H1 (cell line): ENCODE measurements at regions not wholly inside any gene's neighbourhood (a gene's known extent, or its start where the extent isn't known, plus 50 kb on each side); places are given as distances from the start of the nearest gene placed in this dataset.

Experiments
- CTCF ChIA-PET: fragments of 300-600 bp; sonication (Branson Sonifier 250); formaldehyde crosslinking; loops from one replicate; lab custom pipeline; 2021; ENCODE audit not compliant: partially characterized antibody; lab: Charles Lee
- POLR2A ChIA-PET: fragments of 300-600 bp; sonication (Branson Sonifier 250); formaldehyde crosslinking; loops from one replicate; lab custom pipeline; 2021; ENCODE audit warnings: inconsistent platforms; ENCODE audit not compliant: partially characterized antibody; lab: Charles Lee
- DNase-seq, 2 experiments: peaks; one replicate each; pipeline versions ENCODE4 v3.0.0 to v3.0.0-alpha.2; 2010 to 2022; ENCODE audit warnings: low spot score in 2 of 2, low read depth in 1 of 2, mixed read lengths in 1 of 2
- FAIRE-seq: peaks from 2 replicates; lab custom pipeline; 2011; peaks lifted over from hg19 to GRCh38; lab: Jason Lieb, UNC
- H2AFZ ChIP-seq: 2 replicates; pipeline ENCODE4 v1.8.1; 2012; ENCODE audit warnings: low read length, inconsistent platforms
- H2AK5ac ChIP-seq: 2 replicates; pipeline ENCODE4 v1.6.1; 2013; ENCODE audit warnings: low read depth, low read length
- H2BK120ac ChIP-seq: replicated peaks from 2 replicates; pipeline ENCODE3; 2013; ENCODE audit warnings: low read depth, low read length, inconsistent platforms
- H2BK12ac ChIP-seq: 2 replicates; pipeline ENCODE4 v1.6.1; 2013; ENCODE audit warnings: low read depth, low read length
- H2BK15ac ChIP-seq: 2 replicates; pipeline ENCODE4 v1.6.1; 2013; ENCODE audit warnings: low read length
- H2BK20ac ChIP-seq: 2 replicates; pipeline ENCODE4 v1.6.1; 2013; ENCODE audit warnings: low read length
- H2BK5ac ChIP-seq: 2 replicates; pipeline ENCODE4 v1.6.1; 2013; ENCODE audit warnings: low read depth, low read length
- H3K14ac ChIP-seq: 2 replicates; pipeline ENCODE4 v1.6.1; 2013; ENCODE audit warnings: inconsistent platforms; ENCODE audit not compliant: insufficient read length
- H3K18ac ChIP-seq: 2 replicates; pipeline ENCODE4 v1.6.1; 2013; ENCODE audit warnings: low read length; ENCODE audit errors: extremely low read depth
- H3K23ac ChIP-seq: 2 replicates; pipeline ENCODE4 v1.6.1; 2013; ENCODE audit warnings: inconsistent platforms; ENCODE audit not compliant: insufficient read length
- H3K23me2 ChIP-seq: 2 replicates; pipeline ENCODE4 v1.6.1; 2013; ENCODE audit warnings: low read depth, low read length
- H3K27ac ChIP-seq: 2 replicates; pipeline ENCODE4 v1.6.1; 2011; ENCODE audit warnings: low read depth, low read length, inconsistent platforms
- H3K27me3 ChIP-seq, 4 experiments: replicated peaks in 1 of 4; 1 replicate in 1 of 4; 2 replicates in 3 of 4; pipeline versions ENCODE4 v1.6.1 to v1.8.1; 2011 to 2013; ENCODE audit warnings: low read length in 3 of 4, mild to moderate bottlenecking in 3 of 4, inconsistent platforms in 2 of 4, mixed read lengths in 2 of 4, moderate library complexity in 1 of 4; ENCODE audit not compliant: control insufficient read depth in 3 of 4, insufficient read depth in 3 of 4; ENCODE audit errors: extremely low read depth in 1 of 4
- H3K36me3 ChIP-seq, 4 experiments: 2 replicates each; pipeline versions ENCODE4 v1.6.1 to v1.8.1; 2011 to 2013; ENCODE audit warnings: mild to moderate bottlenecking in 4 of 4, low read length in 3 of 4, moderate library complexity in 2 of 4, control low read depth in 1 of 4, inconsistent platforms in 1 of 4; ENCODE audit not compliant: insufficient read depth in 4 of 4, control insufficient read depth in 2 of 4
- H3K4ac ChIP-seq: replicated peaks from 2 replicates; pipeline ENCODE3; 2013; ENCODE audit warnings: low read length, low read depth, mixed read lengths, inconsistent platforms; ENCODE audit not compliant: insufficient read length
- H3K4me1 ChIP-seq, 4 experiments: replicated peaks in 1 of 4; 1 replicate in 1 of 4; 2 replicates in 3 of 4; pipeline versions ENCODE4 v1.6.1 to v1.8.1; 2011 to 2013; ENCODE audit warnings: low read length in 3 of 4, inconsistent platforms in 2 of 4, mixed read lengths in 1 of 4; ENCODE audit not compliant: insufficient read depth in 4 of 4, control insufficient read depth in 3 of 4
- H3K4me2 ChIP-seq, 2 experiments: 2 replicates each; pipeline versions ENCODE4 v1.6.1 to v1.8.1; 2011 to 2013; ENCODE audit warnings: low read depth in 2 of 2, low read length in 2 of 2, control low read depth in 1 of 2, inconsistent platforms in 1 of 2, mild to moderate bottlenecking in 1 of 2; ENCODE audit not compliant: insufficient read depth in 1 of 2
- H3K4me3 ChIP-seq, 4 experiments: fragments of 200-600, 300-600 bp in 1 of 4; sonication (generic), shearing (Covaris generic), sonication (Bioruptor Twin) in 1 of 4; 2 replicates each; pipeline versions ENCODE4 v1.5.1 to v1.8.1; 2011 to 2016; ENCODE audit warnings: low read length in 4 of 4, low read depth in 3 of 4, control low read depth in 2 of 4, inconsistent platforms in 2 of 4, mild to moderate bottlenecking in 2 of 4, mixed read lengths in 1 of 4, moderate library complexity in 1 of 4; ENCODE audit not compliant: insufficient read depth in 2 of 4; ENCODE audit errors: extremely low read depth in 1 of 4
- H3K56ac ChIP-seq: replicated peaks from 2 replicates; pipeline ENCODE3; 2013; ENCODE audit warnings: low read depth, mild to moderate bottlenecking, mixed read lengths, low read length, inconsistent platforms; ENCODE audit not compliant: insufficient read length
- H3K79me1 ChIP-seq: 2 replicates; pipeline ENCODE4 v1.6.1; 2013; ENCODE audit warnings: low read depth, low read length, control low read depth
- H3K79me2 ChIP-seq, 2 experiments: 2 replicates each; pipeline versions ENCODE4 v1.6.1 to v1.8.1; 2012 to 2013; ENCODE audit warnings: low read length in 2 of 2, mild to moderate bottlenecking in 2 of 2, inconsistent platforms in 1 of 2; ENCODE audit not compliant: insufficient read depth in 2 of 2, control insufficient read depth in 1 of 2
- H3K9ac ChIP-seq, 4 experiments: replicated peaks in 1 of 4; 1 replicate in 1 of 4; 2 replicates in 3 of 4; pipeline versions ENCODE4 v1.6.1 to v1.8.1; 2011 to 2013; ENCODE audit warnings: low read depth in 3 of 4, low read length in 3 of 4, control low read depth in 2 of 4, mild to moderate bottlenecking in 2 of 4, moderate library complexity in 2 of 4, inconsistent platforms in 1 of 4; ENCODE audit errors: extremely low read depth in 1 of 4
- H3K9me3 ChIP-seq, 2 experiments: 2 replicates each; pipeline versions ENCODE4 v1.6.1 to v1.8.1; 2012 to 2013; ENCODE audit warnings: mild to moderate bottlenecking in 2 of 2, moderate library complexity in 2 of 2, control low read depth in 1 of 2, inconsistent platforms in 1 of 2, low read depth in 1 of 2, low read length in 1 of 2, mixed read lengths in 1 of 2; ENCODE audit not compliant: insufficient read depth in 2 of 2
- H4K20me1 ChIP-seq, 2 experiments: replicated peaks in 1 of 2; 2 replicates each; pipeline versions ENCODE3 to v1.8.1; 2011 to 2013; ENCODE audit warnings: inconsistent platforms in 2 of 2, low read length in 2 of 2, mild to moderate bottlenecking in 1 of 2; ENCODE audit not compliant: insufficient read depth in 2 of 2, control insufficient read depth in 1 of 2
- H4K5ac ChIP-seq: 2 replicates; pipeline ENCODE4 v1.6.1; 2013; ENCODE audit warnings: low read length, low read depth, mixed read lengths, inconsistent platforms; ENCODE audit not compliant: insufficient read length
- H4K8ac ChIP-seq: 2 replicates; pipeline ENCODE4 v1.8.0; 2013; ENCODE audit warnings: mild to moderate bottlenecking, moderate library complexity, low read length, inconsistent platforms; ENCODE audit not compliant: insufficient read depth; ENCODE audit errors: extremely low read depth
- H4K91ac ChIP-seq: replicated peaks from 2 replicates; pipeline ENCODE3; 2013; ENCODE audit warnings: low read length, mixed read lengths, inconsistent platforms; ENCODE audit not compliant: insufficient read length
- BACH1 ChIP-seq: IDR thresholded peaks from 2 replicates; pipeline ENCODE4 v1.6.1; 2012; ENCODE audit warnings: low read length, improper control_type of control experiment
- GABPA ChIP-seq: IDR thresholded peaks from 2 replicates; pipeline ENCODE4 v1.6.1; 2011; ENCODE audit warnings: mild to moderate bottlenecking, low read length, moderate library complexity, borderline replicate concordance; ENCODE audit not compliant: insufficient read depth
- GTF2F1 ChIP-seq: IDR thresholded peaks from 2 replicates; pipeline ENCODE4 v1.6.1; 2012; ENCODE audit warnings: low read depth, low read length, improper control_type of control experiment, borderline replicate concordance
- JUN ChIP-seq: IDR thresholded peaks from 2 replicates; pipeline ENCODE4 v1.6.1; 2011; ENCODE audit warnings: low read depth, mild to moderate bottlenecking, improper control_type of control experiment, low read length
- NANOG ChIP-seq: IDR thresholded peaks from 2 replicates; pipeline ENCODE4 v1.6.1; 2011; ENCODE audit warnings: low read length, low read depth, mild to moderate bottlenecking, inconsistent platforms; ENCODE audit not compliant: insufficient read depth, poor library complexity, severe bottlenecking
- PHF8 ChIP-seq: fragments of 200-600 bp; sonication (generic); conservative IDR thresholded peaks from 2 replicates; pipeline ENCODE4 v1.7.1; 2012; ENCODE audit warnings: low read depth, mild to moderate bottlenecking, inconsistent platforms, low read length, moderate library complexity
- RAD21 ChIP-seq, 2 experiments: IDR thresholded peaks in 1 of 2; conservative IDR thresholded peaks in 1 of 2; 2 replicates each; pipeline ENCODE4 v1.6.1; 2011; ENCODE audit warnings: low read depth in 2 of 2, low read length in 2 of 2, improper control_type of control experiment in 1 of 2, inconsistent platforms in 1 of 2, mild to moderate bottlenecking in 1 of 2, moderate library complexity in 1 of 2
- RXRA ChIP-seq: IDR thresholded peaks from 2 replicates; pipeline ENCODE4 v1.6.1; 2011; ENCODE audit warnings: low read depth, mild to moderate bottlenecking, low read length, moderate library complexity; ENCODE audit not compliant: insufficient read depth
- SAP30 ChIP-seq: fragments of 300-600 bp; sonication (generic); IDR thresholded peaks from 2 replicates; pipeline ENCODE4 v1.7.1; 2012; ENCODE audit warnings: low read length, moderate library complexity, mild to moderate bottlenecking, inconsistent platforms; ENCODE audit not compliant: insufficient read depth, insufficient replicate concordance
- SP2 ChIP-seq: IDR thresholded peaks from 2 replicates; pipeline ENCODE4 v1.6.1; 2012; ENCODE audit warnings: mild to moderate bottlenecking, low read length, inconsistent platforms
- SRF ChIP-seq: IDR thresholded peaks from 2 replicates; pipeline ENCODE4 v1.6.1; 2011; ENCODE audit warnings: mild to moderate bottlenecking, low read depth, low read length, moderate library complexity
- TEAD4 ChIP-seq: IDR thresholded peaks from 2 replicates; pipeline ENCODE4 v1.6.1; 2012; ENCODE audit warnings: low read depth, low read length, inconsistent platforms, mixed read lengths
- ZNF274 ChIP-seq: IDR thresholded peaks from 2 replicates; pipeline ENCODE4 v1.7.0; 2012; ENCODE audit warnings: low read length, borderline replicate concordance; ENCODE audit errors: extremely low read depth
- WGBS, 2 experiments: shearing (Covaris generic) in 1 of 2; methylation state at CpG; one replicate each; pipeline versions ENCODE4 v1.1.6 to v1.1.7; 2013 to 2015; ENCODE audit warnings: low lambda C conversion rate in 2 of 2, mixed read lengths in 2 of 2, inconsistent platforms in 1 of 2, low coverage in 1 of 2, missing lambda C conversion rate in 1 of 2; ENCODE audit not compliant: insufficient replicate concordance in 2 of 2, insufficient coverage in 1 of 2, insufficient read length in 1 of 2; ENCODE audit errors: extremely low coverage in 1 of 2, missing lambda C conversion rate in 1 of 2; 5-methylcytosine and 5-hydroxymethylcytosine counted together
- TF ChIP-seq, protein P1 (sequence below): IDR thresholded peaks from 2 replicates; pipeline ENCODE4 v1.6.1; 2012; ENCODE audit warnings: inconsistent platforms

GRCh38 chr22:49590381-49590780 is 237.3 kb downstream of the BRD1 start:
- CTCF ChIA-PET, result interaction anchor here (1.2 kb wide), 1 partner anchor 19 kb away, joined by 4 read pairs; no protein-coding TSS in a partner anchor
- TF ChIP-seq TEAD4 (no peak), RAD21 (IDR thresholded peaks at IDR 0.05 in 1 of 2, conservative IDR thresholded peaks at IDR 0.05 in 1 of 2; ENCODE audit: low read depth in 2 of 2, low read length in 2 of 2) (no peak), SP2 (no peak), JUN (no peak), SRF (no peak), PHF8 (no peak), NANOG (no peak), GABPA (no peak), SAP30 (no peak), GTF2F1 (no peak), ZNF274 (no peak), BACH1 (no peak), RXRA (no peak)
- TF ChIP-seq, protein P1, sequence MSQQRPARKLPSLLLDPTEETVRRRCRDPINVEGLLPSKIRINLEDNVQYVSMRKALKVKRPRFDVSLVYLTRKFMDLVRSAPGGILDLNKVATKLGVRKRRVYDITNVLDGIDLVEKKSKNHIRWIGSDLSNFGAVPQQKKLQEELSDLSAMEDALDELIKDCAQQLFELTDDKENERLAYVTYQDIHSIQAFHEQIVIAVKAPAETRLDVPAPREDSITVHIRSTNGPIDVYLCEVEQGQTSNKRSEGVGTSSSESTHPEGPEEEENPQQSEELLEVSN, result no peak

More at GRCh38 chr22:49590381-49590780, 237.3 kb downstream of the BRD1 start:
- no peak overlapping the region for H3K4ac ChIP-seq
- no peak overlapping the region for H4K91ac ChIP-seq
- H2AK5ac ChIP-seq, result no peak overlapping the region
- peaks cover 1% of the 10 kb centered on the region; the same call in 1 of the 2 replicates for H3K23me2 ChIP-seq
- H2BK12ac ChIP-seq, result no peak overlapping the region
- DNase-seq (peak in 1 of 2 experiments; percentile 24), FAIRE-seq (no peak)
- H3K4me1 ChIP-seq, result no peaks in the 10 kb centered on the region
- H4K5ac ChIP-seq, result no peak overlapping the region
- no peak overlapping the region for H3K4me2 ChIP-seq
- POLR2A ChIA-PET, result no interaction called here
- no peak overlapping the region for H2BK120ac ChIP-seq
- no peak overlapping the region for H4K8ac ChIP-seq
- no peak overlapping the region for H3K14ac ChIP-seq
- H3K18ac ChIP-seq, result no peak overlapping the region
- no peaks in the 10 kb centered on the region for H3K79me1 ChIP-seq
- 96% methylated on average over 13 of the region's 17 CpGs; no CpG with 5 or more reads in 1 of the 2 experiments for WGBS, 2 experiments
- H3K9ac ChIP-seq, result no peak overlapping the region
- no peak overlapping the region for H2BK15ac ChIP-seq
- H3K4me3 ChIP-seq, result no peak overlapping the region
- no peak overlapping the region for H3K23ac ChIP-seq
- no peak overlapping the region for H2AFZ ChIP-seq
- peaks cover 0 to under 1% of the 10 kb centered on the region in 2 experiments for H4K20me1 ChIP-seq
- H2BK5ac ChIP-seq, result no peak overlapping the region
- H3K36me3 ChIP-seq, result no peaks in the 10 kb centered on the region
- H2BK20ac ChIP-seq, result no peak overlapping the region
- H3K9me3 ChIP-seq, result peaks cover 0 to 5% of the 10 kb centered on the region in 2 experiments; a peak in 1 of 4 replicates
- no peak overlapping the region for H3K27ac ChIP-seq
- no peaks in the 10 kb centered on the region for H3K79me2 ChIP-seq
- H3K27me3 ChIP-seq, result no peaks in the 10 kb centered on the region
- no peak overlapping the region for H3K56ac ChIP-seq
